ENCODE measurements at regions not wholly inside any gene's neighbourhood (a gene's known extent, or its start where the extent isn't known, plus 50 kb on each side); places are given as distances from the start of the nearest gene placed in this dataset.
"Not testable (repeated sequence)": the region's sequence is repeated elsewhere in the genome, so short reads cannot be mapped to it uniquely, and the experiment has no call there.

DNA sequence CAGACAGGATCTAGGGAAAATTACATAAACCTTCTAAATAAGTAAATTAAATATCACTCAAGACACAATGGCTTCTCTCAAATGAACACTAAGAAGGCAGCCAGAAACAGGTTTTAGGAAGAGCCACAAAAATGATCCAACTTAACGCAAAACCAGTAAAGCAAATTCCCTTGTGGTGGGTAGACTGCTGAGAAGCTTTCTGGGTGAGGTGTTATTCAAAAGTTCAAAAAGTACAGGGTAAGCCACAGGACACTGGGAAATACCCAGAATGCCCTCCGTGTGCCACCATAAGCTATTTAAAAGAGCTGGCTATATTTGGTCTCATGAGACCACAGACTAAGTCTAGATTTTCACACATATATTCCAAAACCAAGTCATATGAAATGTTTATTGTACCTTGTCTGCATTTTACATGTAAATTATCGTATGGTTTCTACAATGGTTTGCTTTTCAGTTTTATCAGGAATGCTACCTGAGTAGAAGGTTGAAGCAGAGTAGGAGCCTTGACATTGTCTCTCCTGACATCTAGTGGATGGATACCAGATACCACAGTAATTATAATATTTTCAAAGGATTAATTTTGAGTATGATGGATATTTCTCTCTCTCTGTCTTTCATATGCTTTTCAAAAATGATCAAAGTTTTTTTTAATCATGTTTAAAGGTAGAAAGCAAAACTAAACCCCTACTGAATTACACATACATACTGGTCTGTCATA lies 109.3 kb upstream of the KLHL13 start:
- DNase-seq: peak in 1 of 2 donors; percentile 7
- Mint-ChIP-seq H3K9me3 (no peaks in the 10 kb centered on the region), H3K4me3 (no peak overlapping the region), H3K27ac (no peak overlapping the region), H3K27me3 (no peaks in the 10 kb centered on the region), H3K4me1 (no peaks in the 10 kb centered on the region)
- ATAC-seq: peak; percentile 72

DNA sequence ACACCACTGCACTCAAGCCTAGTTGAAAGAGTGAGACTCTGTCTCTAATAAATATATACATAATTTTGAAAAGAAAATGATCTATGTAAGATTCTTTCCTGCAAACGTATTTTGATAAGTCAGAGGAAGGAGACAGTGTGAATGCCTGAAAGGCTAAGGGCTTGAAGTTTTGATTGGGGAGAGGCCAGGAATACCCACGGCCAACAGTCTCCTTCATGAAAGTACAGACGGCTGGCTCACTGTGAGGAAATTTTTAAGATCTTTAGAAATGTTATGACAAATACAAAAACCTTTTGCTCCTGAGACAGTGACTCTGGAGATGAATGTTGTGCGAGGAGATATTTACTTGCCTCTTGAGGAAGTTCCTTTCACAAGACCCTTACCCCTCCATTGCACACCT lies 111.4 kb upstream of the KLHL13 start:
- no peak overlapping the region for H3K4me3 Mint-ChIP-seq
- ATAC-seq: no peak
- H3K27ac Mint-ChIP-seq: no peak overlapping the region

DNA sequence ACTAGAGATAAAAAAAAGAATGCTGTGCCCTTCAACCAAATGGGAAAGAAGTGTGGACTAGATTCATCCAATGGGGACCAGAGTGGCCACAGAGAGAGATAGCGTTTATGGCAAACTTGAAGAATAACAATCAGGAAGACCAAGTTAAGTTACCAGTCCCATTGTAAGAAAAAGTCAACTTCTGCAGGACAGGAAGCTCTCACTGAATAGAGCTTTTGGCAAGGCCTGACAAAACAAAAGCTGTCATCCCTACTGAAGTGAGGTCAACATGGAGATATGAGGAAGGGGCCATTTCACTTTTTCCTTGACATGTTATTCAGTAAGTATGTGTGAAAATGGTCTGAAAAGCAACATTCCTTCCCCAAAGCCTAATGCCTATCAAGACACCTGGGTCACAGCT lies 111.8 kb upstream of the KLHL13 start:
- no peaks in the 10 kb centered on the region for H3K27me3 Mint-ChIP-seq
- ATAC-seq (no peak), DNase-seq (no peak)
- H3K27ac Mint-ChIP-seq: no peak overlapping the region
- no peaks in the 10 kb centered on the region for H3K4me1 Mint-ChIP-seq
- no peak overlapping the region for H3K4me3 Mint-ChIP-seq
- H3K9me3 Mint-ChIP-seq: no peaks in the 10 kb centered on the region

More for the DNA sequence above, 111.4 kb upstream of the KLHL13 start:
- Mint-ChIP-seq H3K27me3 (no peaks in the 10 kb centered on the region), H3K4me1 (no peaks in the 10 kb centered on the region), H3K9me3 (no peaks in the 10 kb centered on the region)
- no peak for DNase-seq

DNA sequence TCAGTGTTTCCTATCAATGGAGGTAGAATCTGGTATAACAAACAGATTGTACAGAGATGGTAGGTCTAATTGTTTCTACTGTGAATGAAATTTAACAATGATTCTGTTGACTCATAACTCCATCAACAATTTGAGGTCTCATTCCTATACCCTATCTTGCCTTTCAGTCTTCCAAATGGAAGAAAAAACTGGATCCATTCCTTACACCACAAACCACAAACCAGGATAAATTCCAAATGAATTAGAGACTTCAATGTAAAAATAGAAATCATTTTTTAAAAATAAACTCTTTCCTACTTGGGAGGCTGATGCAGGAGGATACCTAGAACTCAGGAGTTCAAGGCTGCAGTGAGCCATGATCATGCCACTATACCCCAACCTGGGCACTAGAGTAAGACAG lies 114.4 kb upstream of the WDR44 start:
- DNase-seq (no peak), ATAC-seq (no peak)
- H3K9me3 Mint-ChIP-seq: no peaks in the 10 kb centered on the region
- H3K27ac Mint-ChIP-seq: peak overlapping the region in 1 of 2 donors; percentile 91
- H3K4me3 Mint-ChIP-seq: no peak overlapping the region
- no peaks in the 10 kb centered on the region for H3K27me3 Mint-ChIP-seq
- H3K4me1 Mint-ChIP-seq: no peaks in the 10 kb centered on the region

DNA sequence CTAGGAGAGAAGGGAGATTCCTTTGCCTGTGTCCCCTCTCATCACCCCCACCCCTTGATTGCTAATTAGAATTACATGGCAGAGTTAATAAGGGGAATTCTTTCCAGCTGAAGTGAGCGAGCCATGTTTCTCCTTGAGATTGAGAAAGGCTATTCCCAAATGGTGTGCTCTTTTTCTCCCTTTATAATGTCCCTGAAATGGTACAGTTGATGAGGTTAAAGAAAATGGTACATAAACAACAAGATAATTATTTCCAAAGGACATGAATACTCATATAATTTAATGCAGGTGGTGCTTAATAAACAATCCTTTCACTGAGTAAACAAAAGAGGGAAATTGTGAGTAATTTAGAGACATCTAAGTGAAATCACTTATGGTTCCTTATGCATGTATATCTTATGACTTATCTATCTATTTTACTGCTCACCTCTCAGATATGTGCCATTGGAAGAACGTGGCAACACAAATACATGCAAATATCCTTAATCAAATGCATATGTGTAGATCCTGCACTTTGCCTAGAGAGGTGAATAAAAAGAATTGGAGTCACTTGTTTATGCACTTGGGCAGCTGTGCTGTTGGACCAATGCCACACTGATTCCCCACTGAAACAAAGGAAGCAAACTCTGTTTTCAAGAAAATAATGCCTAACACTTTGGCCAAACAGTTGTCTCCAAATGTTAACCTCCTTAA lies 106.6 kb upstream of the WDR44 start:
- Mint-ChIP-seq H3K4me1 (no peaks in the 10 kb centered on the region), H3K9me3 (peaks cover 0 to 7% of the 10 kb centered on the region in 2 donors), H3K27me3 (no peaks in the 10 kb centered on the region), H3K27ac (no peak overlapping the region), H3K4me3 (no peak overlapping the region)
- no peak for ATAC-seq
- DNase-seq: no peak

DNA sequence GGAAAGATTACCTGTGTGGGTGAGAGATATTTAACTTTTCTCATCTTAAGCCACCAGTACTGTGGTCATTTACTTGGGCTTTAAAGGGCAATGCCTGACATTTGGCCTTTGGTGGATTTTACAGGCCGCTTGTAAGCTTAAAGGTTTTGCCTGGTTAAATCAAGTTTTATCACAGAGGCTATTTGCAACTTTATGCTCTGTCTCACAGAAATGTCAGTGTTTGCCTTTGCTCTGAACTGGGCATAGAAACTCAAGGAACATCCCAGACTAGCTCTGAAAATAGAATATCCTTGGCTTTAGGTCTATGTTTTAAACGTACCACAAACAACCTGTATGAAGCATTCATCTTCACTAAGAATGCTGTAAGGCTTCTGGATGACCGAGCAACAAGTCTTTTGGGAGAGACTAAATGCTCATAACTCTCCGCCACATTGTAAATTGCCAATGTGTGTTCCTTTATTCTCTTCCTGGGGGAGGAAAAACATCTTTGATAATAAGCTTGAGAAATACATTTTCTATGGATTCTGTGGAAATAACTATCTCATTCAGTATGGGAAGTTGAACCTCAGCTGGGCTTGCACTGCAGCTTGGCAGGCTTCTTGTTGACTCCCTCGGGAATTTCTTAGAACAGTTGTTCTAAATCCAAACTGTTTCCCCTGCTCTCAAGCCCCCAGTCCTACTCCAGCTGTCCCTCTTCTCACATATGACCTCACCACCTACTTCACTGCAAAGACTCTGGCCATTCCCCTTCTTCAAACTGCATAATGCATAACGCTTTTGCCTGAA lies 105.8 kb upstream of the WDR44 start:
- H3K9me3 Mint-ChIP-seq: peaks cover 0 to 7% of the 10 kb centered on the region in 2 donors
- H3K27ac Mint-ChIP-seq: no peak overlapping the region
- H3K4me1 Mint-ChIP-seq: no peaks in the 10 kb centered on the region
- DNase-seq (no peak), ATAC-seq (no peak)
- H3K4me3 Mint-ChIP-seq: no peak overlapping the region
- H3K27me3 Mint-ChIP-seq: no peaks in the 10 kb centered on the region

DNA sequence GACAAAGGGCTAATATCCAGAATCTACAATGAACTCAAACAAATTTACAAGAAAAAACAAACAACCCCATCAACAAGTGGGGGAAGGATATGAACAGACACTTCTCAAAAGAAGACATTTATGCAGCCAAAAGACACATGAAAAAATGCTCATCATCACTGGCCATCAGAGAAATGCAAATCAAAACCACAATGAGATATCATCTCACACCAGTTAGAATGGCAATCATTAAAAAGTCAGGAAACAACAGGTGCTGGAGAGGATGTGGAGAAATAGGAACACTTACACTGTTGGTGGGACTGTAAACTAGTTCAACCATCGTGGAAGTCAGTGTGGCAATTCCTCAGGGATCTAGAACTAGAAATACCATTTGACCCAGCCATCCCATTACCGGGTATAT lies 98.9 kb upstream of the WDR44 start:
- not testable (repeated sequence) for H3K4me3 Mint-ChIP-seq, H3K27me3 Mint-ChIP-seq, H3K9me3 Mint-ChIP-seq, DNase-seq, H3K4me1 Mint-ChIP-seq, H3K27ac Mint-ChIP-seq, ATAC-seq

DNA sequence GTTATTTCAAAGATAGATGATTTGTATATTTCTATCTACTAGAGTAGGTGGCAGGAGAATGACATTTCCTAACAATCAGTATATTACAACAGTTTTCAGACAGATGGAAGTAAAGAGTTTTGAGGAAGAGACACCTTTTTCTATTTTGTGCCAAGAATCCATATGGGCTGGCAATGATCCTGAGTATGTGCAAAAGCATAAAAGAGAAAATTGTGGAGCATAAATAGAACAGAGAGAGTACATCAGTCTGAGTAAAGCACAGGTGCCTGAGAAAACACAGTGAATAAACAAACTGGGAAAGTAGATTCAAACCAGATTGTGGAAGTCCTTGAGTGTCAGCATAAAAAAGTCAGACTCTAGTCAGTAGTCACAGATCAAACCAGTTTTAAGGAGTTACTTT lies 96.8 kb upstream of the WDR44 start:
- DNase-seq (no peak), ATAC-seq (no peak)
- Mint-ChIP-seq H3K27me3 (no peaks in the 10 kb centered on the region), H3K4me1 (no peaks in the 10 kb centered on the region), H3K4me3 (no peak overlapping the region), H3K9me3 (no peaks in the 10 kb centered on the region), H3K27ac (no peak overlapping the region)

DNA sequence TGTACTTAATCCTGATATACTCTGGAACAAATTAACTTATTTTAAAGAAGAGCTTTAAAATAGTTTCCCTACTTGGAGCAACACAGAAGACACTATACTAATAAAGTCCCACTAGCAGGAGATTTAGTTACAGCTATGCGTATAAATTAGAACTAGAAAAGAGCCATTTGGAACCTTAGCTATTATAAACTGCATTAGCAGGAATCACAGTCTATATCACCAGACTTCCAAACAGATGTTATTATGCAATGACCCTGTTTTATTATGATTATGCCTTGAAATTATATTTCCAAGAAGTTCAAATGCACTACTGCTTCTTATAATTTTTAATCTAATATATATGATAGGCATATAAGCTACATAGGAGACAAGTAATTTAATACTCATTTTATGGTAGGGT lies 95.5 kb upstream of the WDR44 start:
- no peak for ATAC-seq
- Mint-ChIP-seq H3K27ac (no peak overlapping the region), H3K4me1 (no peaks in the 10 kb centered on the region), H3K27me3 (no peaks in the 10 kb centered on the region), H3K4me3 (no peak overlapping the region), H3K9me3 (no peaks in the 10 kb centered on the region)
- no peak for DNase-seq

DNA sequence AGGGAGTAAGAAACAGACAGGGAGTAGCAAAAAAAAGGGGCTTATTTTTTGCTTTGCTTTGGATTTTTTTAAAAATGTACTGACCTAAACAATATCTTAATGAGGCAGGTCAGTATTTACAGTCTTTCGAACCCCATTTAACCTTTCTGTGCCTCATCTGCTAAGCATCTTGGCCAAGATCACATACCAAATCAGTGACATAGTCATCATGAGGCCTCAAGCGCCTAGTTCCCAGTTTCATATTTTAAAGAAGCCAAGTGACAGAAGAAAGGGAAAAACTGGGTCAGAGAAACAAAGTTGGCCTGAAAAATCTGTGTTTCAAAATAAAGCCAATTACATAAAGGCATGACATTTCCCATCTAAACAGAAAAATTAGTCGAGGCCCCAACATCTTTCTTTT lies 94.6 kb upstream of the WDR44 start:
- H3K9me3 Mint-ChIP-seq: no peaks in the 10 kb centered on the region
- no peak for DNase-seq
- no peaks in the 10 kb centered on the region for H3K4me1 Mint-ChIP-seq
- no peak for ATAC-seq
- H3K4me3 Mint-ChIP-seq: no peak overlapping the region
- H3K27ac Mint-ChIP-seq: peak overlapping the region in 1 of 2 donors; percentile 27
- H3K27me3 Mint-ChIP-seq: no peaks in the 10 kb centered on the region

DNA sequence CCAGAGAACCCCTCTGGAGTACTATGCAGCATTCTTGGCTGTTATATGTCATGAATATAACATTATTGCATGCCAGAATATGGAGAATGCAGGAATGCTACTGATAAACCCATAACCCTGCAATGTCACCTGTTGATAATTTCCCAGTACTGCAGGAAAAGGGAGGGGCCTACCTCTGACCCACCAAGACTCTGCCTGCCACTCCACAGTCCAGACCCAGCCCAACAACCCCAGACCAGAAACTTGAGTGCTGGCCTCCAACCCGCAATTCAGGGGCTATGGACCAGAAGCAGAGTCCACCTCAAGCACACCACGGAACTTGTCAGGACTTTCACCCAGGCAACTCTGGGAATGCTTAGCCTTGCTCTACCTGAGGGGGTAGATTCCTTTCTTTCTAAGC lies 92.9 kb upstream of the WDR44 start:
- no peak for DNase-seq
- no peak for ATAC-seq
- H3K9me3 Mint-ChIP-seq: no peaks in the 10 kb centered on the region
- H3K4me1 Mint-ChIP-seq: no peaks in the 10 kb centered on the region
- H3K27ac Mint-ChIP-seq: no peak overlapping the region
- no peaks in the 10 kb centered on the region for H3K27me3 Mint-ChIP-seq
- H3K4me3 Mint-ChIP-seq: no peak overlapping the region

DNA sequence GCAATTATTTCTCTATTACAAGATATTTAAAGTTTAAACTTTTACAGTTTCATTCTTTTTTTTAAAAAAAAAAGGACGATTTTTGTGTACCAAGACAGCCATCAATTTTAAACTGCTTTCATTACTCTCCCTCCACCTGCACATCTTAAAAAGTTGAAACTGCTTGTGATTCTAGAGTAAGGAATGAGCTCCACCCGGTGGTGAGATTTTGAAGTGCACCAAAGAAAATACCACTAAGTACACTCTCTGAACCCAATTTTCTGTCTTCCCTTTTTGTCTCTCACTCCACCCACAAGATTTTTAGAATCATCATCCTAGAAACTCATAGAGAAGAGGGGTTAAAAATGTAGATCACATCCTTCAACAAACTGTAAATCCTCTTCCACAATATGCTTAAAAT lies 91.3 kb upstream of the WDR44 start:
- Mint-ChIP-seq H3K27ac (no peak overlapping the region), H3K27me3 (no peaks in the 10 kb centered on the region), H3K4me3 (no peak overlapping the region), H3K4me1 (no peaks in the 10 kb centered on the region), H3K9me3 (no peaks in the 10 kb centered on the region)
- ATAC-seq (no peak), DNase-seq (peak; percentile 9 to 24)

DNA sequence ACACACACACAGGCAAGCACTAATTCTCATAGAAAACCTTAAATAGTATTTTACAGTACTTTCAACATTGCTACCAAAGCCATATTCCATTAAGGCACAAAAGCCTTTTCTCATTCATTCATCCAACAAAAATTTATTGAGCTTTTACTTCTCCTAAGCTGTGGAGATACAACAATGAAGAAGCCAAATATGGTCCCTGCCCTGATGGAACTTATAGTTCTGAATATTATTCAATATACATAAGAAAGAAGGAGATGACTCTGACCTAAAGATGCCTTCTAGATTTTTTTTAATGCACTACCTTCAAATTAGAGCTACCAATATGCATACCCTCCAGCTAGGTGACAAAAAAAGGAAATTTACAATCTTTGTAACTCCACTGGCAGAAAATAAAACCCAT lies 90.0 kb upstream of the WDR44 start:
- no peak for ATAC-seq
- Mint-ChIP-seq H3K4me3 (no peak overlapping the region), H3K27ac (no peak overlapping the region), H3K9me3 (no peaks in the 10 kb centered on the region), H3K27me3 (no peaks in the 10 kb centered on the region), H3K4me1 (no peaks in the 10 kb centered on the region)
- DNase-seq: no peak

DNA sequence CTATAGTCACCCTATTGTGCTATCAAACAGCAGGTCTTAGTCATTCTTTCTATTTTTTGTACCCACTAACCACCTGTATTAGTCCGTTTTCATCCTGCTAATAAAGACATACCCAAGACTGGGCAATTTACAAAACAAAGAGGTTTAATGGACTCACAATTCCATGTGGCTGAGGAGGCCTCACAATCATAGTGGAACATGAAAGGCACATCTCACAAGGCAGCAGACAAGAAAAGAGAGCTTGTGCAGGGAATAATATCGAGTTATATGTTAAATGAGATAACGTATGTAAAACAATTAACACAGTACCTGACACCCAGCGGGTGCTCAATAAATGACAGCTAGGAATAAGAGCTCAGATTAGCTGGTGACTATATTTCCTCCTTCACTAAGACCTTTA lies 88.1 kb upstream of the WDR44 start:
- ATAC-seq: no peak
- Mint-ChIP-seq H3K4me1 (no peaks in the 10 kb centered on the region), H3K9me3 (no peaks in the 10 kb centered on the region), H3K4me3 (no peak overlapping the region), H3K27ac (no peak overlapping the region), H3K27me3 (no peaks in the 10 kb centered on the region)
- DNase-seq: no peak

DNA sequence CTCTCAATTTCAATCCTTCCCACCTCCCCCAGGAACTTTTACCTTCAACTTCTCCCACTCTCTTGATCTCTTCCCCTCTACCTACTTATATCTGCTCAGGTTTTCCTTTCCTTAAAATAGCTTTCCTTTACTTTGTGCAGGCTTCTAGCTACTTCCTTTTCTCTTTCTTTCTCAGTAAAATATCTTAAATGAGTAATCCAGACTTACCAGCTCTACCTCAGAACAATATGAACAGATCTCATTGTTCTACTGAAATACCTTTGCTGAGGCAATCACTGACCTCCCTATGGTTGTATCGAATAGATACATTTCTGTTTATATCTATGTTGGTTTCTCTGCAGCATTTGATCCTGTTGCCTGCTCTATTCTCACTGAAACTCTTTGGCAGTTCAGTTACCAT lies 86.7 kb upstream of the WDR44 start:
- no peaks in the 10 kb centered on the region for H3K27me3 Mint-ChIP-seq
- no peak for ATAC-seq

DNA sequence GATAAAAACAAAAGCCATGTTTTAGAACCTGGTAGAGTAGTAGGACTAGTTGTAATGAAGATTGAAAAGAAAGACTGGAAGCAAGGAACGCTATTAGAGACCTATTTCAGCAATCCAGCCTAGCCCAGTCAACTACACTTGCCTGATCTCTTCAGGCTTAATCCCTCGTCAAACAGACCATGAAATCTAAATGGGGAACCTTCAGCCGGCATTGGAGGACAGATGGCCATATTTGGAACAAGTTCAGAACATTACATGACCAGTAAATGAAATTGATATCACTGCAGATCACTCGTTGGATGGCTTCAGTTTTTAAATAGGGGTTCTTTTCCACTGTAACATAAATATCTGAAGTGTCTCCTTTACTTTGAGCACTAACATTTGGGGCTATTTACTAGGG lies 84.8 kb upstream of the WDR44 start:
- no peak overlapping the region for H3K4me3 Mint-ChIP-seq
- H3K27ac Mint-ChIP-seq: no peak overlapping the region
- no peaks in the 10 kb centered on the region for H3K27me3 Mint-ChIP-seq
- no peak for ATAC-seq
- H3K9me3 Mint-ChIP-seq: no peaks in the 10 kb centered on the region
- DNase-seq: no peak
- H3K4me1 Mint-ChIP-seq: no peaks in the 10 kb centered on the region

More for the DNA sequence above, 86.7 kb upstream of the WDR44 start:
- Mint-ChIP-seq H3K4me1 (no peaks in the 10 kb centered on the region), H3K4me3 (no peak overlapping the region), H3K27ac (no peak overlapping the region), H3K9me3 (no peaks in the 10 kb centered on the region)
- DNase-seq: no peak
